PC-9 (cell line): ENCODE measurements at regions not wholly inside any gene's neighbourhood (a gene's known extent, or its start where the extent isn't known, plus 50 kb on each side); places are given as distances from the start of the nearest gene placed in this dataset.

Source experiments
- BruUV-seq: library from RNA; stranded (reverse); fragments of 400-500 nt; replicated peaks from 2 replicates; lab custom pipeline; 2021; lab: Mats Ljungman, UMichigan
- CTCF ChIA-PET: fragments of 300-600 bp; sonication (Branson Sonifier 250); formaldehyde crosslinking; loops from one replicate; lab custom pipeline; 2022; ENCODE audit warnings: antibody characterized with exemption; lab: Charles Lee
- POLR2A ChIA-PET: fragments of 300-600 bp; sonication (Branson Sonifier 250); formaldehyde crosslinking; loops from one replicate; lab custom pipeline; 2022; ENCODE audit warnings: antibody characterized with exemption; ENCODE audit not compliant: unreplicated experiment; lab: Charles Lee
- DNase-seq, 2 experiments: peaks; one replicate each; pipeline versions ENCODE4 v3.0.0 to v3.0.0-alpha.2; 2015 to 2022; ENCODE audit warnings: mixed read lengths in 1 of 2
- H2AFZ ChIP-seq: fragments of 200-600 bp; sonication (generic); 2 replicates; pipeline ENCODE4 v1.8.1; 2017; ENCODE audit warnings: antibody characterized with exemption
- H3F3A ChIP-seq: fragments of 200-600 bp; sonication (generic); 2 replicates; pipeline ENCODE4 v1.8.1; 2017; ENCODE audit warnings: antibody characterized with exemption, mild to moderate bottlenecking, low read depth; ENCODE audit not compliant: insufficient read depth
- H3K27ac ChIP-seq: fragments of 200-600 bp; sonication (generic); 2 replicates; pipeline ENCODE4 v1.6.1; 2016; ENCODE audit warnings: mixed run types
- H3K27me3 ChIP-seq: fragments of 200-600 bp; sonication (generic); 2 replicates; pipeline ENCODE4 v1.6.1; 2016; ENCODE audit warnings: low read depth, mixed run types; ENCODE audit not compliant: insufficient read depth
- H3K36me3 ChIP-seq: fragments of 200-600 bp; sonication (generic); 2 replicates; pipeline ENCODE4 v1.6.1; 2016; ENCODE audit warnings: low read depth, mixed run types
- H3K4me1 ChIP-seq: fragments of 200-600 bp; sonication (generic); replicated peaks from 2 replicates; pipeline ENCODE4 v1.6.1; 2016; ENCODE audit warnings: mixed run types; ENCODE audit not compliant: insufficient read depth
- H3K4me2 ChIP-seq: fragments of 200-600 bp; sonication (generic); 2 replicates; pipeline ENCODE4 v1.6.1; 2017; ENCODE audit warnings: mixed run types
- H3K4me3 ChIP-seq: fragments of 200-600 bp; sonication (generic); 2 replicates; pipeline ENCODE4 v1.6.1; 2016; ENCODE audit warnings: mixed run types
- H3K79me2 ChIP-seq: fragments of 200-600 bp; sonication (generic); 2 replicates; pipeline ENCODE4 v1.6.1; 2017; ENCODE audit warnings: low read depth, mixed run types
- H3K9me2 ChIP-seq: fragments of 200-600 bp; sonication (generic); 2 replicates; pipeline ENCODE4 v1.8.1; 2017; ENCODE audit warnings: mild to moderate bottlenecking; ENCODE audit not compliant: insufficient read depth
- H3K9me3 ChIP-seq: fragments of 200-600 bp; sonication (generic); 2 replicates; pipeline ENCODE4 v1.8.1; 2016; ENCODE audit warnings: low read depth; ENCODE audit not compliant: insufficient read depth
- H4K20me1 ChIP-seq: fragments of 200-600 bp; sonication (generic); 2 replicates; pipeline ENCODE4 v1.8.1; 2017; ENCODE audit not compliant: insufficient read depth
- CTCF ChIP-seq: fragments of 200-600 bp; sonication (generic); conservative IDR thresholded peaks from 2 replicates; pipeline ENCODE4 v1.6.1; 2017; ENCODE audit warnings: mixed run types, antibody characterized with exemption, mild to moderate bottlenecking, moderate library complexity
- EZH2 ChIP-seq: fragments of 200-600 bp; sonication (generic); IDR thresholded peaks from 2 replicates; pipeline ENCODE4 v1.8.0; 2017; ENCODE audit warnings: antibody characterized with exemption, low read depth
- intact Hi-C: fragments of 100-400 bp; cut with micrococcal nuclease; formaldehyde crosslinking; loops from one replicate; pipeline ENCODE4 v1.10.0; 2022; ENCODE audit not compliant: unreplicated experiment

- Histone ChIP-seq H3K4me1 (no peaks in the 10 kb centered on the region), H3K4me2 (no peak overlapping the region), H3K9me2 (no peaks in the 10 kb centered on the region), H3F3A (no peaks in the 10 kb centered on the region), H3K4me3 (no peak overlapping the region), H3K36me3 (no peaks in the 10 kb centered on the region), H2AFZ (no peak overlapping the region), H3K9me3 (no peaks in the 10 kb centered on the region), H3K27ac (no peak overlapping the region), H3K79me2 (no peaks in the 10 kb centered on the region), H4K20me1 (no peaks in the 10 kb centered on the region), H3K27me3 (peaks cover 11% of the 10 kb centered on the region; the same call in 1 of the 2 replicates)
- TF ChIP-seq CTCF (no peak), EZH2 (no peak)
- no TSS peak for BruUV-seq
- POLR2A ChIA-PET = no interaction called here
- CTCF ChIA-PET = no interaction called here
- intact Hi-C loops = no loop called here
- DNase-seq = no peak
Measured at GRCh38 chr1:29900712-29901111, 664.4 kb downstream of the PTPRU start.

GRCh38 chr1:29900104-29900679, 663.9 kb downstream of the PTPRU start:
- no TSS peak for BruUV-seq
- H3K4me3 ChIP-seq = no peak overlapping the region

GRCh38 chr1:29896791-29897714, 660.7 kb downstream of the PTPRU start:
- Histone ChIP-seq H3K4me1 (no peaks in the 10 kb centered on the region), H3K9me2 (no peaks in the 10 kb centered on the region), H3F3A (no peaks in the 10 kb centered on the region), H4K20me1 (no peaks in the 10 kb centered on the region), H3K9me3 (no peaks in the 10 kb centered on the region), H3K79me2 (no peaks in the 10 kb centered on the region), H3K36me3 (no peaks in the 10 kb centered on the region), H2AFZ (no peak overlapping the region), H3K27ac (no peak overlapping the region), H3K4me3 (no peak overlapping the region), H3K27me3 (peaks cover 20% of the 10 kb centered on the region; the same call in 1 of the 2 replicates), H3K4me2 (no peak overlapping the region)
- intact Hi-C loops = no loop called here
- ChIA-PET POLR2A (interaction anchor here (0.6 kb wide), 1 partner anchor 173 kb away, joined by 4 read pairs; no protein-coding TSS in a partner anchor), CTCF (no interaction called here)
- no peak for TF ChIP-seq CTCF
- no peak for TF ChIP-seq EZH2
- no peak for DNase-seq
- no TSS peak for BruUV-seq

More at GRCh38 chr1:29900104-29900679, 663.9 kb downstream of the PTPRU start:
- no peaks in the 10 kb centered on the region for H3K9me2 ChIP-seq
- no peaks in the 10 kb centered on the region for H3K9me3 ChIP-seq
- no peaks in the 10 kb centered on the region for H4K20me1 ChIP-seq
- H3K4me2 ChIP-seq = no peak overlapping the region
- DNase-seq = no peak
- no peaks in the 10 kb centered on the region for H3K4me1 ChIP-seq
- no peaks in the 10 kb centered on the region for H3K79me2 ChIP-seq
- H3K36me3 ChIP-seq = no peaks in the 10 kb centered on the region
- ChIA-PET CTCF (interaction anchor here (0.7 kb wide), 1 partner anchor 183 kb away, joined by 5 read pairs; no protein-coding TSS in a partner anchor), POLR2A (no interaction called here)
- no peak overlapping the region for H3K27ac ChIP-seq
- no peaks in the 10 kb centered on the region for H3F3A ChIP-seq
- intact Hi-C loops = no loop called here
- H2AFZ ChIP-seq = no peak overlapping the region
- no peak for TF ChIP-seq EZH2
- TF ChIP-seq CTCF = no peak
- peaks cover 11% of the 10 kb centered on the region for H3K27me3 ChIP-seq
